ENCODE measurements at regions not wholly inside any gene's neighbourhood (a gene's known extent, or its start where the extent isn't known, plus 50 kb on each side); places are given as distances from the start of the nearest gene placed in this dataset.

DNA sequence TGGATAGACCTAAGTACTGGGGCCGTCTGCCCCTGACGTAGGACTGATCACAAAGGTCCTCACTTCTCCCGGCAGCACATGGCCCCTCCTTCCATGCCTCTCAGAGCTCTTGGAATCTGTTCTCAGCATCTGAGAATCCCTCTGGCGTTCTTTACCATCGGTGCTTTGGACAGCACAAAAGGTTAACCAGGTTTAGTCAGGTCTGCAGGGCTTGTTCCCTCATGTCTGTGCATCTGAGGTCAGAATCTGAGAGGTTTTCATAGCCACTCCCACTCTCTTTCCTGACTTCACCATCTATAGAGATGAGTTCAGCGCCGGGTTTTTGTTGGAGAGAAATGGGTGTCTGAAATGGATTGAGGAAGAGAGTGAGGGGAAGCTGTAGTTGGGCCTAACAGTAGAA lies 130.0 kb upstream of the ARHGAP5 start:
- peak; percentile 37 for DNase-seq (ENCODE audit: low read depth)
- TF ChIP-seq, protein P1, sequence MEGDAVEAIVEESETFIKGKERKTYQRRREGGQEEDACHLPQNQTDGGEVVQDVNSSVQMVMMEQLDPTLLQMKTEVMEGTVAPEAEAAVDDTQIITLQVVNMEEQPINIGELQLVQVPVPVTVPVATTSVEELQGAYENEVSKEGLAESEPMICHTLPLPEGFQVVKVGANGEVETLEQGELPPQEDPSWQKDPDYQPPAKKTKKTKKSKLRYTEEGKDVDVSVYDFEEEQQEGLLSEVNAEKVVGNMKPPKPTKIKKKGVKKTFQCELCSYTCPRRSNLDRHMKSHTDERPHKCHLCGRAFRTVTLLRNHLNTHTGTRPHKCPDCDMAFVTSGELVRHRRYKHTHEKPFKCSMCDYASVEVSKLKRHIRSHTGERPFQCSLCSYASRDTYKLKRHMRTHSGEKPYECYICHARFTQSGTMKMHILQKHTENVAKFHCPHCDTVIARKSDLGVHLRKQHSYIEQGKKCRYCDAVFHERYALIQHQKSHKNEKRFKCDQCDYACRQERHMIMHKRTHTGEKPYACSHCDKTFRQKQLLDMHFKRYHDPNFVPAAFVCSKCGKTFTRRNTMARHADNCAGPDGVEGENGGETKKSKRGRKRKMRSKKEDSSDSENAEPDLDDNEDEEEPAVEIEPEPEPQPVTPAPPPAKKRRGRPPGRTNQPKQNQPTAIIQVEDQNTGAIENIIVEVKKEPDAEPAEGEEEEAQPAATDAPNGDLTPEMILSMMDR (IDR thresholded peaks at IDR 0.05; ENCODE audit: insufficient read depth, low read depth, low read length) = no peak
- H3K4me3 ChIP-seq (ENCODE audit: low read depth, low read length) = no peak overlapping the region

DNA sequence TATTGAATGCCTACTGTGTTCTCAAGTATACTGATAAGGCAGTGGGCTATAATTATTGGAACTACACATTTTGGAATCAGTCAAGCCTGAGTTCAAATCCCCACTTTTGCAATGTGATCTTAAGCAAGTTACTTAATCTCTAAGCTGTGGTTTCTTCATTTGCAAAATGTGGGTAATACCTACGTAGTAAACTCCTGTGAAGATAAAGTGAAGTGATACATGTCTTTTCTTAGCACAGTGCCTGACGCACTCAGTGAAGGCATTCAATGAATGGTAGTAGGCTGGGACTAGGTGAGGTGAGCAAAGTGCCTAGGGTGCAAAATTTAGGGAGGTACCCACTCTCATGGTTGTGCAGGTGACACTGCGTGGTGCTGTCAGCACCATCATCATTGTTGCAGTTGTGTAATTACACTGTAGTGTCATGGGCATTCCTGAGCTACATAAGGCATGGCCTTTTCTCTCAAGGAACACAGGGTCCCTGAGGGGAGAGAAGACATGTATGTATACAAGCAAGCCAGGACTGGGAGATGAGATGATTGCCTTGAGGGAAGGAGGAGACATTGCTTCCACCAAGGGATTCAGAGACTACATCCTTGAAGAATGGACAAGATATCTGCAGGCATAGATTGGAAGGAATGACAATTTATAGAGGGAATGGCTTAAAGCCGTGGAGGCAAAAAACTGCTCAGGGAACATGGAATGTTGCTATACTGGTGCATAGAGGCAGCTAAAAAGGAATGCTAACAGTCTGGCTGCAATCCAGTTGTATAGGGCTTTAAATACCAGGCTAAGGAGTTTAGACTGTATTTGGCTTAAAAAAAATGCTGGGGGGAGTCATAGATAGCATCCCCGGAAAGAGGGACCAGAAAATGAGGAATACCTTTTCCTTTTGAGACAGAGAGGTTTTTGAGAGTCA lies 129.2 kb upstream of the ARHGAP5 start:
- H3K4me3 ChIP-seq (ENCODE audit: low read depth, low read length) = no peak overlapping the region
- peak; percentile 77 for DNase-seq (ENCODE audit: low read depth)
- TF ChIP-seq, protein P1 (IDR thresholded peaks at IDR 0.05; ENCODE audit: insufficient read depth, low read depth, low read length) = no peak

DNA sequence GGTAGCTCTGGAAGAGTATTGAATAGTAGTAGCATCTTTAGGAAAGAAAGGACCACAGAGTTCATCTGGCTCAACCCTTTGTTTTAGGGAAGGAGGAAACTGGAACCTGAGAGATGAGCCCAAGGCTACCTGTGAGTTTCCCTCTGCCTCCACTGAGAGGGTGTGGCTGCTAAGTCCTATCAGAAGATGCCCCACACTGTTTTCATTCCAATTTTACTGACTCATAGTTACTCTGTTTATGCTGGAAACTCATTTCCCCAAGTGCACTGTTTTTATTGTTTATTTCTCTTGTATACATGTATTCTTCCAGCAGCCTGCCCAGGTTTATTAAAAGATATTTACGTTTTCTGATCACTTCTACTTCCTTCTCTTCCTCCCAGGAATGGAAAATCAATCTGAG lies 127.4 kb upstream of the ARHGAP5 start:
- DNase-seq (ENCODE audit: low read depth) = peak; percentile 75
- H3K4me3 ChIP-seq (ENCODE audit: low read depth, low read length) = no peak overlapping the region
- TF ChIP-seq, protein P1 (IDR thresholded peaks at IDR 0.05; ENCODE audit: insufficient read depth, low read depth, low read length) = no peak

DNA sequence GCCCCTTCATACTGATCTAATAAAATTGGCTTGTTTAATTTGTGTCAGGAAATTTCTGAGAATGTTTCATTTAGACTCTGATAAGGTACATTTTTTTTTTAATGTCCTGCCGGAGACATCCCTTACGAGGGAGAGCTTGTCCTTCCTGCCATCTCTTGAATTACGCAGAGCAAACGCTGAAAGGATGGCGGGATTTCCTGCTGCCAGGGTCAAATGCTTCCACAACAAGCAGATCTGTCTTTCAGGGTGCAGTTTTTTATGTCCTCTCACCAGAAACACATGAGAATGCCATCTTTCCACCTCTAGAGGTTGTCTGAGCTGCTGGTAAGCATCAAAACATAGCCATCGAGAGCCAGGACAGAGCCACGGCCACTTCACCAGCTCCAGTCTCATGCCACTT lies 126.8 kb upstream of the ARHGAP5 start:
- no peak overlapping the region for H3K4me3 ChIP-seq (ENCODE audit: low read depth, low read length)
- TF ChIP-seq, protein P1 (IDR thresholded peaks at IDR 0.05; ENCODE audit: insufficient read depth, low read depth, low read length) = no peak
- DNase-seq (ENCODE audit: low read depth) = no peak

DNA sequence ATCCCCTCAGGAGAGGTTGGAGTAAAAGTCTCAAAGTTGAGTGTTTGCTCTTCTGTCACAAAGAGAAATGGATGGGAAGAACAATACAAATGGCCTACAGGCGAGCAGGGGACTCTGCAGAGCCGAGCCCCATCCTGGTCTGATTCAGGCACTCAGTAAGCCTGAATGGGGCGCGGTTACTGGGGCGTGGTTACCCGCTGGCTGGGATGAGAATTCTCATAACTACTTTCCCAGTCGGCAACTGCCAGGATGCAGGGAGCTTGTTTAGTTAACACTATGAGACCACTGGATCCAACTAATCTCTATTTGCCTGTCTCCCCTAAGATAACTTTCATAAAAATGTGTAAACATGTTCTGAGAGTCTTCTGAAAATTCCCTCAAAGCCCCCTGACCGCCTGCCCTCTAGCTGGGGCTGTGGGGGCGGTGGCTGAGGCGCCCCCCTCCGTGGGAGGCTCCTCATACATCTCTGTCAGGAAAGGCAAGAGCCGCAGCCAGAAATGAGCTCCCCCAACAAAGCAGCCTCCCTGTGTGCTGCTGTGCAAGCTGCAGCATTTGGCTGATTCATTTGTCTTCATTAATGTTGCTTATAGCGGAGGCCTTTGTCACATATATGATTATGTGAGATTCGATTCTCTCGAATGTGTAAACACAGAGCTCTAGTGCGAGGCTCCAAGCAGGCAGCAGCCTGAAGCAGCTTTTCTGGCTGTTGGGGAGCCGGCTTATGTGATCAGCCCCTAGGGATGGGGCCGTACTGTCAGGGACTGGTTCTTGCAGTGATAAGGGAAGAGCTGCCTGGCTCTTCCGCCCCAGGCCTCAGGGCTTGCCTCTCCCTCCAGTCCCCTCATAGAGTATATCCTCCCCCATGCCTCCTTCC lies 126.1 kb upstream of the ARHGAP5 start:
- TF ChIP-seq, protein P1 (IDR thresholded peaks at IDR 0.05; ENCODE audit: insufficient read depth, low read depth, low read length) = no peak
- H3K4me3 ChIP-seq (ENCODE audit: low read depth, low read length) = no peak overlapping the region
- peak; percentile 83 for DNase-seq (ENCODE audit: low read depth)

DNA sequence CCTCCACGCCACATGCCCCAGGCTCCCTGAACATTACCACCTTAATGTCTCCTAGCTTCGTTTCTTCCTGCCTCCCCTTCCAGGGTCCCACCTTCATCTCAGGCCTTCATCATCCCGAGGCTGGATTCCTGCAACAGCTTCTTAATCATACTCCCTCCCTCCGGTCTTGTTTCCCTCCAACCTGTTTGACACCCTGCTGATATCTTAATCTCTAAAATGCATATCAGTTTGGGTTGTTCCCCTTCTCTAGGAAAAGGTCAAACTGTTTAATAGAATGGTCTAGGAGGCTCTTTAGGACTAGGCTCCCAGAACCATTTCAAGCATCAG lies 125.5 kb upstream of the ARHGAP5 start:
- no peak for DNase-seq (ENCODE audit: low read depth)
- TF ChIP-seq, protein P1 (IDR thresholded peaks at IDR 0.05; ENCODE audit: insufficient read depth, low read depth, low read length) = no peak
- no peak overlapping the region for H3K4me3 ChIP-seq (ENCODE audit: low read depth, low read length)
